ENCODE measurements at regions not wholly inside any gene's neighbourhood (a gene's known extent, or its start where the extent isn't known, plus 50 kb on each side); places are given as distances from the start of the nearest gene placed in this dataset.

GRCh38 chrX:147340947-147341346 lies 526.4 kb upstream of the CXorf51A start:
- FAIRE-seq (no peak), ATAC-seq (no peak), DNase-seq (no peak)
- 65 to 77% methylated on average over 2 of the region's 2 CpGs for WGBS, 2 donors
- Histone ChIP-seq H3K4me3 (no peak overlapping the region), H3K4me1 (no peaks in the 10 kb centered on the region), H3K36me3 (no peaks in the 10 kb centered on the region), H3K9me3 (no peaks in the 10 kb centered on the region), H3K27ac (no peak overlapping the region), H3K27me3 (peaks cover 0 to 10% (median 0%) of the 10 kb centered on the region in 4 donors)
- no peak for TF ChIP-seq CTCF (IDR thresholded peaks at IDR 0.05)
- intact Hi-C loops (cut with DNase I), result no loop called here

GRCh38 chrX:147333821-147334220 lies 519.3 kb upstream of the CXorf51A start:
- H3K9me3 ChIP-seq, result no peaks in the 10 kb centered on the region
- no peaks in the 10 kb centered on the region for H3K36me3 ChIP-seq
- WGBS, 2 donors, result 27 to 45% methylated on average over 5 of the region's 5 CpGs
- no peak for DNase-seq
- no peak for TF ChIP-seq CTCF (IDR thresholded peaks at IDR 0.05)
- no peaks in the 10 kb centered on the region for H3K4me1 ChIP-seq
- no peak for FAIRE-seq
- no peak overlapping the region for H3K27ac ChIP-seq
- no peak overlapping the region for H3K4me3 ChIP-seq
- ATAC-seq, result peak in 2 of 4 donors; percentile 64 to 70
- H3K27me3 ChIP-seq, result peaks cover 0 to 3% (median 0%) of the 10 kb centered on the region in 4 donors
- intact Hi-C loops (cut with DNase I), result no loop called here

GRCh38 chrX:147322496-147322895 lies 508.0 kb upstream of the CXorf51A start:
- DNase-seq, result no peak
- no peaks in the 10 kb centered on the region for H3K36me3 ChIP-seq
- ATAC-seq, result no peak
- intact Hi-C loops (cut with DNase I), result no loop called here
- no peak for TF ChIP-seq CTCF (IDR thresholded peaks at IDR 0.05)
- H3K27me3 ChIP-seq, result peaks cover 0 to 16% (median 0%) of the 10 kb centered on the region in 4 donors
- H3K9me3 ChIP-seq, result no peaks in the 10 kb centered on the region
- FAIRE-seq, result no peak
- H3K27ac ChIP-seq, result no peak overlapping the region
- no peak overlapping the region for H3K4me3 ChIP-seq
- WGBS, 2 donors, result 64 to 75% methylated on average over 3 of the region's 3 CpGs
- H3K4me1 ChIP-seq, result no peaks in the 10 kb centered on the region

- intact Hi-C loops (cut with DNase I), result no loop called here
- Histone ChIP-seq H3K4me1 (no peaks in the 10 kb centered on the region), H3K9me3 (no peaks in the 10 kb centered on the region), H3K4me3 (no peak overlapping the region), H3K27ac (no peak overlapping the region), H3K36me3 (no peaks in the 10 kb centered on the region), H3K27me3 (peaks cover 0 to 9% (median 0%) of the 10 kb centered on the region in 4 donors)
- WGBS, 2 donors, result 56 to 74% methylated on average over 1 of the region's 1 CpG
- TF ChIP-seq CTCF (IDR thresholded peaks at IDR 0.05), result no peak
- DNase-seq (no peak), FAIRE-seq (no peak), ATAC-seq (no peak)
These were observed 500.9 kb upstream of the CXorf51A start for GRCh38 chrX:147315483-147315882.

All from pancreas (tissue), 10 donors.